ENCODE measurements at regions not wholly inside any gene's neighbourhood (a gene's known extent, or its start where the extent isn't known, plus 50 kb on each side); places are given as distances from the start of the nearest gene placed in this dataset.

DNA sequence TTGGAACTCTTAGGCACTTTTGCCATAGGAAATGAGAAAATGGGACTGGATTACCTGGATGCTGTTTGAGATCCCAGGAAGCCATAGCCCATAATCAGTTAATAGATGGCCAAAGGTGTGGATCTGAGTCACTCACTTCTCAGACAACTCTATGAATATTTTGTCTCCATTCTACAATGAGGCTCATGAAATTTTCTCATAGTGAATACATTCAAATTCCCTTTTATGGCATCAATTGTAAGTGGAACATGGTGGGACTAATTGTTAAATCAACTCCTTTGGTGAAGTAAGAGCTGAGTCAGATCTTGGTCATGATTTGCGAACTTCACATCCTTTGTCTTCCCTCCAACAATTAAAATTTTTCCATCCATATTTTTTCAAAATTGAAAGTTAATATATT, 222.1 kb downstream of the ARL4A start:
- TF ChIP-seq EZH2 (IDR thresholded peaks at IDR 0.05; ENCODE audit: insufficient read depth, poor library complexity, severe bottlenecking) (no peak), EZH2phosphoT487 (IDR thresholded peaks at IDR 0.05; ENCODE audit: insufficient read depth, low read depth) (no peak)

Measured in GM23248 (cell line).